Heart right ventricle (tissue), 16 donors: ENCODE measurements at regions not wholly inside any gene's neighbourhood (a gene's known extent, or its start where the extent isn't known, plus 50 kb on each side); places are given as distances from the start of the nearest gene placed in this dataset.

ENCODE experiments used
- ATAC-seq, 8 donors: fragments of 200-7000 bp; cut with Tn5 transposase; one replicate each; pipeline ENCODE4 v1.9.1; 2020; ENCODE audit warnings: mild to moderate bottlenecking in 8 of 8, moderate library complexity in 8 of 8, moderate number of reproducible peaks in 1 of 8
- DNase-seq, 2 donors: peaks; one replicate each; pipeline ENCODE4 v3.0.0-alpha.2; 2020
- H3K27ac ChIP-seq, 10 donors: fragments of 200-600 bp; sonication (generic) in 2 of 10; one replicate each; pipeline versions ENCODE4 v1.5.0 to v1.8.0; 2020 to 2022; ENCODE audit warnings: mild to moderate bottlenecking in 3 of 10
- H3K27me3 ChIP-seq, 7 donors: fragments of 200-600 bp; one replicate each; pipeline ENCODE4 v1.8.0; 2021 to 2022; ENCODE audit warnings: mild to moderate bottlenecking in 2 of 7
- H3K36me3 ChIP-seq, 9 donors: fragments of 200-600 bp; sonication (generic) in 1 of 9; one replicate each; pipeline versions ENCODE4 v1.5.0 to v1.8.0; 2020 to 2022; ENCODE audit warnings: mild to moderate bottlenecking in 2 of 9
- H3K4me1 ChIP-seq, 9 donors: fragments of 200-600 bp; sonication (generic) in 1 of 9; one replicate each; pipeline versions ENCODE4 v1.5.0 to v1.8.0; 2020 to 2022; ENCODE audit warnings: mild to moderate bottlenecking in 4 of 9
- H3K4me3 ChIP-seq, 10 donors: fragments of 200-600 bp; sonication (generic) in 2 of 10; one replicate each; pipeline versions ENCODE4 v1.5.0 to v1.8.0; 2020 to 2022; ENCODE audit warnings: mild to moderate bottlenecking in 7 of 10, moderate library complexity in 2 of 10
- H3K9me3 ChIP-seq, 11 donors: fragments of 200-600 bp in 10 of 11; sonication (generic) in 2 of 11; one replicate each; pipeline versions ENCODE4 v1.5.0 to v1.8.0; 2013 to 2022; ENCODE audit warnings: mild to moderate bottlenecking in 2 of 11, control low read depth in 1 of 11, moderate library complexity in 1 of 11
- CTCF ChIP-seq, 9 donors: fragments of 200-600 bp; sonication (generic) in 2 of 9; IDR thresholded peaks; one replicate each; pipeline versions ENCODE4 v1.5.0 to v1.8.0; 2021 to 2022; ENCODE audit warnings: antibody characterized with exemption in 9 of 9, mild to moderate bottlenecking in 5 of 9, moderate library complexity in 1 of 9
- WGBS, 2 donors: extraction: QIAGEN DNeasy Blood & Tissue Kit; methylation state at CpG; one replicate each; pipeline ENCODE4 v1.1.7; 2013; ENCODE audit warnings: inconsistent platforms in 1 of 2; 5-methylcytosine and 5-hydroxymethylcytosine counted together
- intact Hi-C, 10 donors: fragments of 100-400 bp; cut with DNase I; formaldehyde crosslinking; loops; one replicate each; pipeline versions ENCODE4 v1.11.1 to v1.14.2; 2022
- donor health status: Arrhythmogenic right ventricular cardiomyopathy.
- donor health status: ischemic (EF 13 %, LVEDD 7.1; RV severe dilation, severe dysfunction).
- donor health status: healthy with polysubstance abuse.
- donor health status: DM: no; HTN: yes; CAD: no.
- donor health status: DM: no; HTN: no; CAD: no.
- donor health status: ischemic (EF 25% LVEDD 6.9; RV normal size, moderate dysfunction).
- donor health status: ischemic (EF 25% LVEDD 5.7; RV mildly dilated, moderate dysfunction).
- donor health status: healthy.
- donor health status: DM: yes; HTN: yes; CAD: no.
- donor health status: Ischemic cardiomyopathy.
- donor health status: ischemic (EF 35%, LVEDD 5.7; RV mildly dilated, moderate dysfunction).
- donor health status: nonischemic (EF 11% LVEDD 7.7; RV severe dilation, severe dysfunction).
- donor health status: DM: yes; HTN: yes; CAD: no.
- donor health status: PGD.
- donor health status: ischemic (EF 29% LVEDD 5.4; RV normal size, mild dysfunction).
- donor health status: nonischemic (EF 23%, LVEDD 6.1; RV moderate dilation, normal function).

GRCh38 chr5:36495611-36496010 is 110.8 kb upstream of the SLC1A3 start:
- Histone ChIP-seq H3K4me3 (no peak overlapping the region), H3K27me3 (peaks cover 0 to 3% (median 0%) of the 10 kb centered on the region in 7 donors), H3K4me1 (peaks cover 0 to 3% (median 0%) of the 10 kb centered on the region in 9 donors), H3K9me3 (no peaks in the 10 kb centered on the region), H3K27ac (no peak overlapping the region), H3K36me3 (no peaks in the 10 kb centered on the region)
- ATAC-seq, result no peak
- intact Hi-C loops, result no loop called here
- WGBS, 2 donors, result 56 to 67% methylated on average over 2 of the region's 2 CpGs
- no peak for DNase-seq
- TF ChIP-seq CTCF (IDR thresholded peaks at IDR 0.05), result no peak

- DNase-seq, result no peak
- ATAC-seq, result no peak
- H3K27me3 ChIP-seq, result peaks cover 0 to 3% (median 0%) of the 10 kb centered on the region in 7 donors
- intact Hi-C loops, result no loop called here
- TF ChIP-seq CTCF (IDR thresholded peaks at IDR 0.05), result no peak
- H3K4me1 ChIP-seq, result peaks cover 0 to 3% (median 0%) of the 10 kb centered on the region in 9 donors
- no peak overlapping the region for H3K27ac ChIP-seq
- no peaks in the 10 kb centered on the region for H3K36me3 ChIP-seq
- WGBS, 2 donors, result 76 to 77% methylated on average over 4 of the region's 4 CpGs
- no peaks in the 10 kb centered on the region for H3K9me3 ChIP-seq
- no peak overlapping the region for H3K4me3 ChIP-seq
Measured at GRCh38 chr5:36496471-36496870, 109.9 kb upstream of the SLC1A3 start.

- Histone ChIP-seq H3K9me3 (no peaks in the 10 kb centered on the region), H3K4me1 (no peaks in the 10 kb centered on the region), H3K4me3 (no peak overlapping the region), H3K36me3 (no peaks in the 10 kb centered on the region), H3K27ac (no peak overlapping the region), H3K27me3 (no peaks in the 10 kb centered on the region)
- no peak for DNase-seq
- WGBS, 2 donors, result 54 to 64% methylated on average over 6 of the region's 6 CpGs
- ATAC-seq, result no peak
- TF ChIP-seq CTCF (IDR thresholded peaks at IDR 0.05), result no peak
- intact Hi-C loops, result loop anchor here in 5 of 10 donors (5.0 to 10.0 kb wide), 4 partner anchors 80 to 258 kb away; partner anchors contain the start of gene NADK2 (in 1 of the 5)
Measured at GRCh38 chr5:36502608-36503007, 103.8 kb upstream of the SLC1A3 start.

- Histone ChIP-seq H3K27ac (no peak overlapping the region), H3K27me3 (no peaks in the 10 kb centered on the region), H3K4me1 (no peaks in the 10 kb centered on the region), H3K36me3 (no peaks in the 10 kb centered on the region), H3K9me3 (peaks cover 0 to 5% (median 0%) of the 10 kb centered on the region in 11 donors), H3K4me3 (no peak overlapping the region)
- DNase-seq (no peak), ATAC-seq (no peak)
- no peak for TF ChIP-seq CTCF (IDR thresholded peaks at IDR 0.05)
- intact Hi-C loops, result loop anchor here in 7 of 10 donors (5.0 to 10.0 kb wide), 6 partner anchors 88 to 260 kb away; partner anchors contain the start of gene NADK2 (in 1 of the 7)
Measured at GRCh38 chr5:36505021-36505420, 101.4 kb upstream of the SLC1A3 start.
